ENCODE measurements at regions not wholly inside any gene's neighbourhood (a gene's known extent, or its start where the extent isn't known, plus 50 kb on each side); places are given as distances from the start of the nearest gene placed in this dataset.

GRCh38 chr10:4736183-4736582, 89.8 kb upstream of the AKR1E2 start:
- no peak for TF ChIP-seq CTCF (conservative IDR thresholded peaks at IDR 0.05; ENCODE audit: low read depth, low read length)
- TF ChIP-seq EZH2phosphoT487 (IDR thresholded peaks at IDR 0.05; ENCODE audit: borderline replicate concordance, low read length), result no peak
- TF ChIP-seq EZH2 (IDR thresholded peaks at IDR 0.05; ENCODE audit: low read length, unreplicated experiment), result no peak

Measured in PC-3 (cell line).